A549 (cell line): ENCODE measurements at regions not wholly inside any gene's neighbourhood (a gene's known extent, or its start where the extent isn't known, plus 50 kb on each side); places are given as distances from the start of the nearest gene placed in this dataset.
"Not testable (repeated sequence)": the region's sequence is repeated elsewhere in the genome, so short reads cannot be mapped to it uniquely, and the experiment has no call there.

Source experiments
- ATAC-seq, 2 experiments: fragments of 200-7000 bp in 1 of 2; fragments of >200 bp in 1 of 2; cut with Nextera tagmentation in 1 of 2; cut with Tn5 transposase in 1 of 2; 3 replicates each; pipeline versions ENCODE4 v1.8.0 to v1.9.1; 2018 to 2020; ENCODE audit warnings: mild to moderate bottlenecking in 1 of 2, moderate library complexity in 1 of 2
- CTCF ChIA-PET: fragments of 300-600 bp; sonication (Branson Sonifier 250); formaldehyde crosslinking; extraction: SDS; loops from one replicate; lab custom pipeline; 2021; ENCODE audit warnings: antibody characterized with exemption, inconsistent platforms; lab: Yijun Ruan, JAX
- POLR2A ChIA-PET: fragments of 350-600 bp; formaldehyde crosslinking; extraction: SDS; loops from one replicate; lab custom pipeline; 2021; ENCODE audit warnings: antibody characterized with exemption, inconsistent platforms; lab: Yijun Ruan, JAX
- DNase-seq, 2 experiments: peaks; one replicate each; pipeline versions ENCODE4 v3.0.0 to v3.0.0-alpha.2; 2011 to 2016; ENCODE audit warnings: low read depth in 1 of 2, low spot score in 1 of 2
- FAIRE-seq: peaks from 2 replicates; lab custom pipeline; 2011; peaks lifted over from hg19 to GRCh38; lab: Jason Lieb, UNC
- H3K27ac ChIP-seq, 2 experiments: fragments of >200 bp; sonication (Bioruptor Twin); formaldehyde crosslinking; 3 replicates each; pipeline ENCODE4 v1.5.1; 2016 to 2017
- H3K4me1 ChIP-seq: fragments of >200 bp; sonication (Bioruptor Twin); formaldehyde crosslinking; 3 replicates; pipeline ENCODE4 v1.6.1; 2016
- H3K4me2 ChIP-seq: fragments of >200 bp; sonication (Bioruptor Twin); formaldehyde crosslinking; 3 replicates; pipeline ENCODE4 v1.6.1; 2016
- H3K4me3 ChIP-seq: fragments of >200 bp; sonication (Bioruptor Twin); formaldehyde crosslinking; 3 replicates; pipeline ENCODE4 v1.5.1; 2016
- H3K9me3 ChIP-seq: fragments of >200 bp; sonication (Bioruptor Twin); formaldehyde crosslinking; 3 replicates; pipeline ENCODE4 v1.6.1; 2016
- ATOH8 ChIP-seq: fragments of 250-450 bp; sonication (Bioruptor Pico); IDR thresholded peaks from 2 replicates; pipeline ENCODE4 v1.5.0; 2020; ENCODE audit warnings: low read depth, mild to moderate bottlenecking, moderate library complexity
- CHD2 ChIP-seq: fragments of 150-350 bp; IDR thresholded peaks from 2 replicates; pipeline ENCODE4 v1.6.1; 2014; ENCODE audit warnings: low read length; ENCODE audit not compliant: partially characterized antibody
- CTCF ChIP-seq: fragments of >200 bp; sonication (Bioruptor Twin); formaldehyde crosslinking; IDR thresholded peaks from 3 replicates; pipeline ENCODE4 v1.5.1; 2016
- EHF ChIP-seq: fragments of 250-450 bp; sonication (Bioruptor Pico); IDR thresholded peaks from 2 replicates; pipeline ENCODE4 v1.5.0; 2020; ENCODE audit warnings: mild to moderate bottlenecking
- HDAC2 ChIP-seq: fragments of 200-600 bp; sonication (generic); IDR thresholded peaks from 2 replicates; pipeline ENCODE4 v1.6.1; 2016
- HMGXB4 ChIP-seq: fragments of 250-450 bp; sonication (Bioruptor Pico); IDR thresholded peaks from 2 replicates; pipeline ENCODE4 v1.5.0; 2021; ENCODE audit warnings: mild to moderate bottlenecking, moderate library complexity, borderline replicate concordance
- JUNB ChIP-seq: fragments of >200 bp; sonication (Bioruptor Twin); formaldehyde crosslinking; IDR thresholded peaks from 2 replicates; pipeline ENCODE4 v1.6.1; 2016
- MAFK ChIP-seq: fragments of 450-650 bp; IDR thresholded peaks from 2 replicates; pipeline ENCODE4 v1.6.1; 2014; ENCODE audit not compliant: partially characterized antibody
- NR3C1 ChIP-seq: fragments of >200 bp; sonication (Bioruptor Twin); formaldehyde crosslinking; IDR thresholded peaks from 3 replicates; pipeline ENCODE4 v1.6.1; 2017
- USF2 ChIP-seq: fragments of 450-650 bp; IDR thresholded peaks from 2 replicates; pipeline ENCODE4 v1.6.1; 2014; ENCODE audit warnings: antibody characterized with exemption
- ZFP36 ChIP-seq: fragments of 450-650 bp; IDR thresholded peaks from 2 replicates; pipeline ENCODE4 v1.6.1; 2014; ENCODE audit warnings: borderline replicate concordance; ENCODE audit not compliant: partially characterized antibody
- ZNF302 ChIP-seq: fragments of 250-450 bp; sonication (Bioruptor Pico); IDR thresholded peaks from 2 replicates; pipeline ENCODE4 v1.9.0; 2021; ENCODE audit warnings: inconsistent platforms, mild to moderate bottlenecking, moderate library complexity
- WGBS: methylation state at CpG from one replicate; pipeline ENCODE4 v1.1.6; 2017; ENCODE audit errors: missing lambda C conversion rate; 5-methylcytosine and 5-hydroxymethylcytosine counted together
- TF ChIP-seq, protein P1 (sequence below): IDR thresholded peaks from 2 replicates; pipeline ENCODE4 v1.6.1; 2012

DNA sequence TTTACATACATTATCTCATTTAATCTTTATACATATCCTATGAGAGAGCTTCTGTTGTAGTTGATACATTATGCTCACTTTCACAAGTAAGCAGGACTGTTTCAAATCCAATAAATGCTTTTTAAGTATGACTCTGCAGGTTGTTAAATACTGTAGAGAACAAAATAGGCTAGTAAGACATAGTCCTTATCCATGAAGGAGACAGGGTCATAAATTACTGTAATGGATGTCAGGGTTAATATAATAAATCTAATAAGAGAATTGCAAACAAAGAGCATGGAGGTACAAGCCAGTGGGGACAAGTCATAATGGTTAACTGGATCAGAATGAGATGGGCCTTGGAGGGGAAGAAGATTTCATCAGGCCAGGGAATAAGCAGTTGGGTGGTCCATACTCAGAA, 303.8 kb upstream of the RGS6 start (continued):
- TF ChIP-seq USF2 = no peak
- TF ChIP-seq, protein P1, sequence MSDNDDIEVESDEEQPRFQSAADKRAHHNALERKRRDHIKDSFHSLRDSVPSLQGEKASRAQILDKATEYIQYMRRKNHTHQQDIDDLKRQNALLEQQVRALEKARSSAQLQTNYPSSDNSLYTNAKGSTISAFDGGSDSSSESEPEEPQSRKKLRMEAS = no peak
- TF ChIP-seq, all 56 proteins: peak for 0

DNA sequence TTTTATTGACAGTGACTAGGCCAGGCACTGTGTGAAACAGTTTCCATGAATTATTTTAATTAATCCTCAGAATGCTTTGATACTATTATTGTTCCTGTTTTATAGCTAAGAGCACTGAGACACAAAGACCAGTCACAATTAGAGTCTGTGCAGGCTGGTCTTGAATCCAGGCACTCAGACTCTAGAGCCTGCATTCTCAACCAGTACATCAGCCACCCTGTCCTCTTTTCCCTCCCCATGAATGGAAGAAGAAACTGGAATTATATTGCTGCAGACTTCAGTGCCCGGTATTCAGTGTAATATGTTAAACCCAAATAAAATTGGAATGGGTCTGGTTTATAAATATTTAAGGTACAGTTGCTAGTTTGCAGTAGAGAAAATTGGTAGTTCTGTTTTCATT, 303.0 kb upstream of the RGS6 start:
- no peak overlapping the region for H3K4me2 ChIP-seq

GRCh38 chr14:71629765-71630492, 302.3 kb upstream of the RGS6 start:
- DNase-seq (no peak), FAIRE-seq (no peak)
- no peak overlapping the region for H3K27ac ChIP-seq
- POLR2A ChIA-PET = no interaction called here
- no peak for TF ChIP-seq ATOH8 (CRISPR knock-in tag)
- no peak for TF ChIP-seq JUNB
- no peak for TF ChIP-seq CTCF
- no peak for TF ChIP-seq ZFP36
- no peak for TF ChIP-seq EHF (CRISPR knock-in tag)
- no peak for TF ChIP-seq NR3C1
- TF ChIP-seq, all 56 proteins: peak for 0
- WGBS = 80% methylated on average over 7 of the region's 7 CpGs
- no peak for ATAC-seq
- Histone ChIP-seq H3K4me3 (no peak overlapping the region), H3K4me2 (no peak overlapping the region), H3K4me1 (no peaks in the 10 kb centered on the region), H3K9me3 (no peaks in the 10 kb centered on the region)
- CTCF ChIA-PET = no interaction called here

More for the DNA sequence above, 303.0 kb upstream of the RGS6 start:
- H3K27ac ChIP-seq = no peak overlapping the region
- WGBS = 87% methylated on average over 1 of the region's 1 CpG
- ChIA-PET CTCF (no interaction called here), POLR2A (no interaction called here)
- no peak for TF ChIP-seq ZNF302 (CRISPR knock-in tag)
- TF ChIP-seq HMGXB4 (CRISPR knock-in tag) = no peak
- H3K4me3 ChIP-seq = no peak overlapping the region
- DNase-seq = no peak
- H3K4me1 ChIP-seq = no peaks in the 10 kb centered on the region
- no peak for ATAC-seq
- no peak for FAIRE-seq
- H3K9me3 ChIP-seq = no peaks in the 10 kb centered on the region

GRCh38 chr14:71631030-71631429, 301.2 kb upstream of the RGS6 start:
- FAIRE-seq, H3K4me3 ChIP-seq, H3K4me1 ChIP-seq, H3K9me3 ChIP-seq, ATAC-seq, POLR2A ChIA-PET, CTCF ChIA-PET, H3K27ac ChIP-seq, DNase-seq, H3K4me2 ChIP-seq: not testable (repeated sequence)
- WGBS = 17% methylated on average over 1 of the region's 1 CpG

GRCh38 chr14:71632440-71632946, 299.7 kb upstream of the RGS6 start:
- ChIA-PET POLR2A (no interaction called here), CTCF (no interaction called here)
- 54% methylated on average over 4 of the region's 4 CpGs for WGBS
- no peak overlapping the region for H3K4me3 ChIP-seq
- ATAC-seq (no peak), DNase-seq (no peak), FAIRE-seq (no peak)
- TF ChIP-seq MAFK (peak; percentile 9), CHD2 (no peak), CTCF (no peak), HDAC2 (no peak)
- no peaks in the 10 kb centered on the region for H3K9me3 ChIP-seq
- H3K27ac ChIP-seq = no peak overlapping the region
- H3K4me1 ChIP-seq = no peaks in the 10 kb centered on the region
- no peak overlapping the region for H3K4me2 ChIP-seq
